Neural cell (in vitro differentiated cells): ENCODE measurements at regions not wholly inside any gene's neighbourhood (a gene's known extent, or its start where the extent isn't known, plus 50 kb on each side); places are given as distances from the start of the nearest gene placed in this dataset.

Source experiments
- POLR2AphosphoS5 ChIP-seq: IDR thresholded peaks from 2 replicates; pipeline ENCODE4 v1.6.1; 2012
- TAF1 ChIP-seq: IDR thresholded peaks from 2 replicates; pipeline ENCODE4 v1.6.1; 2012; ENCODE audit warnings: low read depth

- TF ChIP-seq POLR2AphosphoS5 (no peak), TAF1 (no peak)
Observed at GRCh38 chr10:124180947-124181549, 87.7 kb upstream of the CHST15 start.
